Mammary epithelial cell (primary cell): ENCODE measurements at regions not wholly inside any gene's neighbourhood (a gene's known extent, or its start where the extent isn't known, plus 50 kb on each side); places are given as distances from the start of the nearest gene placed in this dataset.

Experiments used
- EZH2 ChIP-seq: IDR thresholded peaks from 2 replicates; pipeline ENCODE4 v1.6.1; 2012; ENCODE audit warnings: low read length, inconsistent platforms, borderline replicate concordance
- TF ChIP-seq, protein P1 (sequence below), 2 donors: IDR thresholded peaks in 1 of 2; conservative IDR thresholded peaks in 1 of 2; 2 replicates each; pipeline ENCODE4 v1.5.1; 2011 to 2012; ENCODE audit warnings: inconsistent platforms in 2 of 2, low read length in 2 of 2, mild to moderate bottlenecking in 2 of 2, control low read depth in 1 of 2, low read depth in 1 of 2; ENCODE audit not compliant: insufficient read depth in 1 of 2; ENCODE audit errors: extremely low read depth in 1 of 2

DNA sequence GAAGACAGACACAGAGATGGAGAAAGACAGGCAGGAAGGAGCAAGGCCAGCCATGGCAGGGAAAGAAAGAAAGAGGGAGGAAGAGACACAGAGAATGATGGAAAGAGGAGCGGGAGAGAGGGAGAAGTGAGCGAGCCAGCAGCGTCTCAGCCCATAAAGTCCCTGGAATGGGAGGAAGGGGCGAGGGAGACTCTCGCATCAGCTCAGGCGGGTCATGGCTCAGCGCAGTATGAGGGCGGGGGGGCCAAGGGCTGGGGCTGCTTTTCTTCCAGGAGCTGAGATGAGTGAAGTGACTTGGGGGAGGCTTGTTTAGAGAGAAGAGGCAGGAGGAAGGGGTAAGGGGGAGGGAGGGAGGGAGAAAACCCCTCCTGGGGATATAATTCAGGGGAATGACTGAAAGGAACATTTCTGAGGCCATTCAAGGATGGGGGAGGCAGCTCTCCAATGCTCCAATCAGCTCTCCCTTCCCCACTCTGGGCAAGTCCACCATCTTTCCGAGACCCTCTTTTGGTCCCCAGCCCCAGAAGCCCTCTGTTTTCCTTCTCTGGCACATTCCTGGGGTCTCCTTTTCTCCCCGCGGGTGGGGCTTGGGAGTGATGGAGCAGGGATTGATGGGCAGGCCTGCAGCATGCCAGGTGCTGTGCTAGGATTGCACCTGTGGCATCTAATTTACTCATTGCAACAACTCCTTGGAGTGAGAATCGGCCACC is 87.9 kb downstream of the HIF1AN start:
- TF ChIP-seq, protein P1, sequence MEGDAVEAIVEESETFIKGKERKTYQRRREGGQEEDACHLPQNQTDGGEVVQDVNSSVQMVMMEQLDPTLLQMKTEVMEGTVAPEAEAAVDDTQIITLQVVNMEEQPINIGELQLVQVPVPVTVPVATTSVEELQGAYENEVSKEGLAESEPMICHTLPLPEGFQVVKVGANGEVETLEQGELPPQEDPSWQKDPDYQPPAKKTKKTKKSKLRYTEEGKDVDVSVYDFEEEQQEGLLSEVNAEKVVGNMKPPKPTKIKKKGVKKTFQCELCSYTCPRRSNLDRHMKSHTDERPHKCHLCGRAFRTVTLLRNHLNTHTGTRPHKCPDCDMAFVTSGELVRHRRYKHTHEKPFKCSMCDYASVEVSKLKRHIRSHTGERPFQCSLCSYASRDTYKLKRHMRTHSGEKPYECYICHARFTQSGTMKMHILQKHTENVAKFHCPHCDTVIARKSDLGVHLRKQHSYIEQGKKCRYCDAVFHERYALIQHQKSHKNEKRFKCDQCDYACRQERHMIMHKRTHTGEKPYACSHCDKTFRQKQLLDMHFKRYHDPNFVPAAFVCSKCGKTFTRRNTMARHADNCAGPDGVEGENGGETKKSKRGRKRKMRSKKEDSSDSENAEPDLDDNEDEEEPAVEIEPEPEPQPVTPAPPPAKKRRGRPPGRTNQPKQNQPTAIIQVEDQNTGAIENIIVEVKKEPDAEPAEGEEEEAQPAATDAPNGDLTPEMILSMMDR (conservative IDR thresholded peaks at IDR 0.05 in 1 of 2, IDR thresholded peaks at IDR 0.05 in 1 of 2; ENCODE audit: extremely low read depth in 1 of 2, insufficient read depth in 1 of 2, low read depth in 1 of 2, low read length in 2 of 2), result no peak
- no peak for TF ChIP-seq EZH2
